PC-9 (cell line): ENCODE measurements at regions not wholly inside any gene's neighbourhood (a gene's known extent, or its start where the extent isn't known, plus 50 kb on each side); places are given as distances from the start of the nearest gene placed in this dataset.

Experiments
- BruUV-seq: library from RNA; stranded (reverse); fragments of 400-500 nt; replicated peaks from 2 replicates; lab custom pipeline; 2021; lab: Mats Ljungman, UMichigan
- CTCF ChIA-PET: fragments of 300-600 bp; sonication (Branson Sonifier 250); formaldehyde crosslinking; loops from one replicate; lab custom pipeline; 2022; ENCODE audit warnings: antibody characterized with exemption; lab: Charles Lee
- POLR2A ChIA-PET: fragments of 300-600 bp; sonication (Branson Sonifier 250); formaldehyde crosslinking; loops from one replicate; lab custom pipeline; 2022; ENCODE audit warnings: antibody characterized with exemption; ENCODE audit not compliant: unreplicated experiment; lab: Charles Lee
- DNase-seq, 2 experiments: peaks; one replicate each; pipeline versions ENCODE4 v3.0.0 to v3.0.0-alpha.2; 2015 to 2022; ENCODE audit warnings: mixed read lengths in 1 of 2
- H2AFZ ChIP-seq: fragments of 200-600 bp; sonication (generic); 2 replicates; pipeline ENCODE4 v1.8.1; 2017; ENCODE audit warnings: antibody characterized with exemption
- H3F3A ChIP-seq: fragments of 200-600 bp; sonication (generic); 2 replicates; pipeline ENCODE4 v1.8.1; 2017; ENCODE audit warnings: antibody characterized with exemption, mild to moderate bottlenecking, low read depth; ENCODE audit not compliant: insufficient read depth
- H3K27ac ChIP-seq: fragments of 200-600 bp; sonication (generic); 2 replicates; pipeline ENCODE4 v1.6.1; 2016; ENCODE audit warnings: mixed run types
- H3K27me3 ChIP-seq: fragments of 200-600 bp; sonication (generic); 2 replicates; pipeline ENCODE4 v1.6.1; 2016; ENCODE audit warnings: low read depth, mixed run types; ENCODE audit not compliant: insufficient read depth
- H3K36me3 ChIP-seq: fragments of 200-600 bp; sonication (generic); 2 replicates; pipeline ENCODE4 v1.6.1; 2016; ENCODE audit warnings: low read depth, mixed run types
- H3K4me1 ChIP-seq: fragments of 200-600 bp; sonication (generic); replicated peaks from 2 replicates; pipeline ENCODE4 v1.6.1; 2016; ENCODE audit warnings: mixed run types; ENCODE audit not compliant: insufficient read depth
- H3K4me2 ChIP-seq: fragments of 200-600 bp; sonication (generic); 2 replicates; pipeline ENCODE4 v1.6.1; 2017; ENCODE audit warnings: mixed run types
- H3K4me3 ChIP-seq: fragments of 200-600 bp; sonication (generic); 2 replicates; pipeline ENCODE4 v1.6.1; 2016; ENCODE audit warnings: mixed run types
- H3K79me2 ChIP-seq: fragments of 200-600 bp; sonication (generic); 2 replicates; pipeline ENCODE4 v1.6.1; 2017; ENCODE audit warnings: low read depth, mixed run types
- H3K9me2 ChIP-seq: fragments of 200-600 bp; sonication (generic); 2 replicates; pipeline ENCODE4 v1.8.1; 2017; ENCODE audit warnings: mild to moderate bottlenecking; ENCODE audit not compliant: insufficient read depth
- H3K9me3 ChIP-seq: fragments of 200-600 bp; sonication (generic); 2 replicates; pipeline ENCODE4 v1.8.1; 2016; ENCODE audit warnings: low read depth; ENCODE audit not compliant: insufficient read depth
- H4K20me1 ChIP-seq: fragments of 200-600 bp; sonication (generic); 2 replicates; pipeline ENCODE4 v1.8.1; 2017; ENCODE audit not compliant: insufficient read depth
- CTCF ChIP-seq: fragments of 200-600 bp; sonication (generic); conservative IDR thresholded peaks from 2 replicates; pipeline ENCODE4 v1.6.1; 2017; ENCODE audit warnings: mixed run types, antibody characterized with exemption, mild to moderate bottlenecking, moderate library complexity
- EZH2 ChIP-seq: fragments of 200-600 bp; sonication (generic); IDR thresholded peaks from 2 replicates; pipeline ENCODE4 v1.8.0; 2017; ENCODE audit warnings: antibody characterized with exemption, low read depth
- intact Hi-C: fragments of 100-400 bp; cut with micrococcal nuclease; formaldehyde crosslinking; loops from one replicate; pipeline ENCODE4 v1.10.0; 2022; ENCODE audit not compliant: unreplicated experiment

- no peaks in the 10 kb centered on the region for H3F3A ChIP-seq
- CTCF ChIA-PET: no interaction called here
- TF ChIP-seq EZH2: no peak
- TF ChIP-seq CTCF: no peak
These were observed 401.2 kb downstream of the TLL1 start for GRCh38 chr4:166274136-166274761.

GRCh38 chr4:166274775-166275174 is 401.7 kb downstream of the TLL1 start:
- Histone ChIP-seq H4K20me1 (no peaks in the 10 kb centered on the region), H3K27ac (no peak overlapping the region), H3K4me1 (no peaks in the 10 kb centered on the region), H3K79me2 (no peaks in the 10 kb centered on the region), H3K4me3 (no peak overlapping the region), H2AFZ (no peak overlapping the region), H3K9me3 (no peaks in the 10 kb centered on the region), H3K9me2 (no peaks in the 10 kb centered on the region), H3F3A (no peaks in the 10 kb centered on the region), H3K4me2 (no peak overlapping the region), H3K27me3 (no peaks in the 10 kb centered on the region), H3K36me3 (no peaks in the 10 kb centered on the region)
- ChIA-PET POLR2A (no interaction called here), CTCF (no interaction called here)
- DNase-seq: no peak
- intact Hi-C loops: no loop called here
- TF ChIP-seq CTCF: no peak
- no peak for TF ChIP-seq EZH2
- BruUV-seq: no TSS peak

More at GRCh38 chr4:166274136-166274761, 401.2 kb downstream of the TLL1 start:
- Histone ChIP-seq H3K9me3 (no peaks in the 10 kb centered on the region), H3K79me2 (no peaks in the 10 kb centered on the region), H3K4me3 (no peak overlapping the region), H4K20me1 (no peaks in the 10 kb centered on the region), H3K27ac (no peak overlapping the region), H3K4me1 (no peaks in the 10 kb centered on the region), H3K27me3 (no peaks in the 10 kb centered on the region), H2AFZ (no peak overlapping the region), H3K4me2 (no peak overlapping the region), H3K9me2 (no peaks in the 10 kb centered on the region), H3K36me3 (no peaks in the 10 kb centered on the region)
- no peak for DNase-seq
- intact Hi-C loops: no loop called here
- POLR2A ChIA-PET: interaction anchor here (0.6 kb wide), 1 partner anchor 1211 kb away, joined by 3 read pairs; no protein-coding TSS in a partner anchor
- BruUV-seq: no TSS peak

DNA sequence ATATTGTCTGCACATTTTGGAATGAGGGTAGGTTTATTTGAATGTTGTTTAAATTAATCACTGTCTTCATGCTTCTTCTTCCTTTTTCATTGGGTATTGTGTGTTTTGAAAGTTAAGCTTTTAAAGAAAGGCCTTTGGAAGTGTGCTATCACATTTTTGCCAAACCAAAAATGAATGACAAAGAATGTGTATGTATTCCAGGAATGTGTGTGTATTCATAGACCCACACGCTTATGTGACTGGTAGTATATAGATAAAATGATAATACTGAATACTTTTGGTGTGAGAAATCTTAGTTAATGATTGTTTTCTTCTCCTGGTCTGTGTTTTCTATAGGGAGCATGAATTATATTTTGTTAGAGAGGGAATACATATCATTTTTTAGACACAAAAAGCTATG is 404.4 kb downstream of the TLL1 start:
- BruUV-seq: no TSS peak
- H3K27me3 ChIP-seq: no peaks in the 10 kb centered on the region
- no peak overlapping the region for H3K4me3 ChIP-seq
- POLR2A ChIA-PET: no interaction called here
- intact Hi-C loops: no loop called here
- DNase-seq: no peak
- TF ChIP-seq CTCF (no peak), EZH2 (no peak)
- H3K36me3 ChIP-seq: no peaks in the 10 kb centered on the region
- H3F3A ChIP-seq: no peaks in the 10 kb centered on the region
- H4K20me1 ChIP-seq: no peaks in the 10 kb centered on the region
- H3K4me2 ChIP-seq: no peak overlapping the region
- CTCF ChIA-PET: no interaction called here
- no peaks in the 10 kb centered on the region for H3K79me2 ChIP-seq
- no peak overlapping the region for H2AFZ ChIP-seq
- no peak overlapping the region for H3K27ac ChIP-seq
- H3K9me2 ChIP-seq: no peaks in the 10 kb centered on the region
- H3K4me1 ChIP-seq: no peaks in the 10 kb centered on the region
- H3K9me3 ChIP-seq: no peaks in the 10 kb centered on the region
